Panc1 (cell line): ENCODE measurements at regions not wholly inside any gene's neighbourhood (a gene's known extent, or its start where the extent isn't known, plus 50 kb on each side); places are given as distances from the start of the nearest gene placed in this dataset.

Source experiments
- ATAC-seq: fragments of 200-7000 bp; cut with Tn5 transposase; 2 replicates; pipeline ENCODE4 v1.9.1; 2020; ENCODE audit warnings: mild to moderate bottlenecking, moderate library complexity
- BruUV-seq: library from RNA; stranded (reverse); fragments of 400-500 nt; replicated peaks from 2 replicates; lab custom pipeline; 2021; lab: Mats Ljungman, UMichigan
- CTCF ChIA-PET: fragments of 300-600 bp; sonication (Branson Sonifier 250); formaldehyde crosslinking; loops from one replicate; lab custom pipeline; 2022; ENCODE audit warnings: antibody characterized with exemption; lab: Charles Lee
- POLR2A ChIA-PET: fragments of 300-600 bp; sonication (Branson Sonifier 250); formaldehyde crosslinking; loops from one replicate; lab custom pipeline; 2022; ENCODE audit warnings: antibody characterized with exemption; lab: Charles Lee
- DNase-seq: peaks from one replicate; pipeline ENCODE4 v3.0.0-alpha.2; 2010; ENCODE audit warnings: low read depth, low spot score
- H3K27ac ChIP-seq: 2 replicates; pipeline ENCODE4 v1.5.1; 2011; ENCODE audit warnings: mild to moderate bottlenecking, low read length, inconsistent platforms
- H3K27me3 ChIP-seq: fragments of 200-500 bp; sonication (Bioruptor generic); 2 replicates; pipeline ENCODE4 v1.6.0; 2014; ENCODE audit warnings: low read length, inconsistent platforms; ENCODE audit not compliant: control insufficient read depth, insufficient read depth
- H3K36me3 ChIP-seq: fragments of 200-500 bp; sonication (Bioruptor generic); 2 replicates; pipeline ENCODE4 v1.5.1; 2014; ENCODE audit warnings: inconsistent platforms, mild to moderate bottlenecking, low read length, moderate library complexity; ENCODE audit not compliant: control insufficient read depth, insufficient read depth
- H3K4me1 ChIP-seq: 2 replicates; pipeline ENCODE4 v1.5.1; 2011; ENCODE audit warnings: inconsistent platforms, mild to moderate bottlenecking, low read length, moderate library complexity; ENCODE audit not compliant: control insufficient read depth, insufficient read depth
- H3K4me3 ChIP-seq, 2 experiments: 2 replicates each; pipeline ENCODE4 v1.5.1; 2011 to 2012; ENCODE audit warnings: low read depth in 2 of 2, low read length in 2 of 2, mild to moderate bottlenecking in 2 of 2, inconsistent platforms in 1 of 2, moderate library complexity in 1 of 2
- H3K9me3 ChIP-seq: fragments of 200-500 bp; sonication (Bioruptor generic); 2 replicates; pipeline ENCODE4 v1.5.1; 2014; ENCODE audit warnings: low read depth, mild to moderate bottlenecking, inconsistent platforms, low read length, moderate library complexity; ENCODE audit not compliant: control insufficient read depth, insufficient read depth
- CTCF ChIP-seq: fragments of 450-650 bp; IDR thresholded peaks from 2 replicates; pipeline ENCODE4 v1.5.1; 2017; ENCODE audit warnings: mild to moderate bottlenecking
- POLR2AphosphoS5 ChIP-seq: IDR thresholded peaks from 2 replicates; pipeline ENCODE4 v1.6.1; 2012; ENCODE audit warnings: mild to moderate bottlenecking, low read depth, low read length, moderate library complexity
- REST ChIP-seq, 2 experiments: IDR thresholded peaks; 2 replicates each; pipeline ENCODE4 v1.6.1; 2011 to 2012; ENCODE audit warnings: low read depth in 2 of 2, control low read depth in 1 of 2, low read length in 1 of 2, mild to moderate bottlenecking in 1 of 2, moderate library complexity in 1 of 2; ENCODE audit not compliant: insufficient read depth in 1 of 2
- SIN3A ChIP-seq: IDR thresholded peaks from 2 replicates; pipeline ENCODE4 v1.6.1; 2012; ENCODE audit warnings: low read depth, mild to moderate bottlenecking, low read length, moderate library complexity, borderline replicate concordance; ENCODE audit not compliant: insufficient read depth
- TCF7L2 ChIP-seq: IDR thresholded peaks from 2 replicates; pipeline ENCODE4 v1.6.1; 2011; ENCODE audit warnings: mild to moderate bottlenecking, low read depth, low read length, inconsistent platforms
- in situ Hi-C: cut with HindIII; loops from 2 replicates; pipeline ENCODE4 v1.10.0; 2016; ENCODE audit warnings: low sequenced_read_pairs, low pct_unique_long_range_greater_than_20kb
- intact Hi-C: fragments of 100-400 bp; cut with micrococcal nuclease; formaldehyde crosslinking; loops from one replicate; pipeline ENCODE4 v1.10.0; 2022; ENCODE audit not compliant: unreplicated experiment

- Histone ChIP-seq H3K4me3 (no peak overlapping the region), H3K27me3 (no peaks in the 10 kb centered on the region), H3K4me1 (no peaks in the 10 kb centered on the region), H3K36me3 (no peaks in the 10 kb centered on the region), H3K27ac (no peak overlapping the region), H3K9me3 (no peaks in the 10 kb centered on the region)
- intact Hi-C loops = no loop called here
- ChIA-PET POLR2A (no interaction called here), CTCF (no interaction called here)
- TF ChIP-seq REST (IDR thresholded peaks at IDR 0.05; ENCODE audit: insufficient read depth in 1 of 2, low read depth in 2 of 2, low read length in 1 of 2) (no peak), POLR2AphosphoS5 (no peak), SIN3A (no peak), TCF7L2 (no peak), CTCF (no peak)
- no TSS peak for BruUV-seq
- ATAC-seq = no peak
- in situ Hi-C loops = no loop called here
- no peak for DNase-seq
Observed at GRCh38 chr20:58071991-58072390, 156.5 kb downstream of the ANKRD60 start.

- H3K27me3 ChIP-seq = no peaks in the 10 kb centered on the region
- in situ Hi-C loops (no loop called here), intact Hi-C loops (no loop called here)
- H3K4me1 ChIP-seq = no peaks in the 10 kb centered on the region
- no peaks in the 10 kb centered on the region for H3K36me3 ChIP-seq
- POLR2A ChIA-PET = no interaction called here
- H3K27ac ChIP-seq = no peak overlapping the region
- H3K4me3 ChIP-seq = no peak overlapping the region
- TF ChIP-seq POLR2AphosphoS5 = no peak
- no peak for TF ChIP-seq REST (IDR thresholded peaks at IDR 0.05; ENCODE audit: insufficient read depth in 1 of 2, low read depth in 2 of 2, low read length in 1 of 2)
- TF ChIP-seq TCF7L2 = no peak
- no peak for TF ChIP-seq CTCF
- TF ChIP-seq SIN3A = no peak
- no peak for ATAC-seq
- no TSS peak for BruUV-seq
- H3K9me3 ChIP-seq = no peaks in the 10 kb centered on the region
- no peak for DNase-seq
- CTCF ChIA-PET = no interaction called here
Observed at GRCh38 chr20:58071298-58071697, 157.2 kb downstream of the ANKRD60 start.
